ENCODE measurements at regions not wholly inside any gene's neighbourhood (a gene's known extent, or its start where the extent isn't known, plus 50 kb on each side); places are given as distances from the start of the nearest gene placed in this dataset.

- no peak overlapping the region for H3K4me3 ChIP-seq (ENCODE audit: severe bottlenecking)
- H3K27me3 ChIP-seq (ENCODE audit: insufficient read depth, poor library complexity, severe bottlenecking): no peaks in the 10 kb centered on the region
- H3K36me3 ChIP-seq (ENCODE audit: low read depth): no peaks in the 10 kb centered on the region
- H3K4me1 ChIP-seq (ENCODE audit: insufficient read depth, poor library complexity, severe bottlenecking): peaks cover 4% of the 10 kb centered on the region
- ATAC-seq (ENCODE audit: low read depth) (no peak), DNase-seq (ENCODE audit: low spot score) (no peak)
- TF ChIP-seq CTCF (IDR thresholded peaks at IDR 0.05; ENCODE audit: poor library complexity, severe bottlenecking): no peak
- H3K9me3 ChIP-seq (ENCODE audit: severe bottlenecking): no peaks in the 10 kb centered on the region
- H3K27ac ChIP-seq (ENCODE audit: poor library complexity, severe bottlenecking): no peak overlapping the region
Measured at GRCh38 chr3:181892848-181893247, 181.1 kb downstream of the SOX2 start.

- no peaks in the 10 kb centered on the region for H3K9me3 ChIP-seq (ENCODE audit: severe bottlenecking)
- TF ChIP-seq CTCF (IDR thresholded peaks at IDR 0.05; ENCODE audit: poor library complexity, severe bottlenecking): no peak
- H3K27ac ChIP-seq (ENCODE audit: poor library complexity, severe bottlenecking): no peak overlapping the region
- H3K27me3 ChIP-seq (ENCODE audit: insufficient read depth, poor library complexity, severe bottlenecking): no peaks in the 10 kb centered on the region
- ATAC-seq (ENCODE audit: low read depth) (no peak), DNase-seq (ENCODE audit: low spot score) (no peak)
- H3K36me3 ChIP-seq (ENCODE audit: low read depth): no peaks in the 10 kb centered on the region
- no peak overlapping the region for H3K4me3 ChIP-seq (ENCODE audit: severe bottlenecking)
- no peaks in the 10 kb centered on the region for H3K4me1 ChIP-seq (ENCODE audit: insufficient read depth, poor library complexity, severe bottlenecking)
Measured at GRCh38 chr3:181896605-181897004, 184.9 kb downstream of the SOX2 start.

GRCh38 chr3:181899702-181900101, 188.0 kb downstream of the SOX2 start:
- ATAC-seq (ENCODE audit: low read depth) (no peak), DNase-seq (ENCODE audit: low spot score) (no peak)
- no peak overlapping the region for H3K4me3 ChIP-seq (ENCODE audit: severe bottlenecking)
- H3K27ac ChIP-seq (ENCODE audit: poor library complexity, severe bottlenecking): no peak overlapping the region
- H3K4me1 ChIP-seq (ENCODE audit: insufficient read depth, poor library complexity, severe bottlenecking): no peaks in the 10 kb centered on the region
- TF ChIP-seq CTCF (IDR thresholded peaks at IDR 0.05; ENCODE audit: poor library complexity, severe bottlenecking): no peak
- H3K36me3 ChIP-seq (ENCODE audit: low read depth): no peaks in the 10 kb centered on the region
- H3K9me3 ChIP-seq (ENCODE audit: severe bottlenecking): no peaks in the 10 kb centered on the region
- no peaks in the 10 kb centered on the region for H3K27me3 ChIP-seq (ENCODE audit: insufficient read depth, poor library complexity, severe bottlenecking)

DNA sequence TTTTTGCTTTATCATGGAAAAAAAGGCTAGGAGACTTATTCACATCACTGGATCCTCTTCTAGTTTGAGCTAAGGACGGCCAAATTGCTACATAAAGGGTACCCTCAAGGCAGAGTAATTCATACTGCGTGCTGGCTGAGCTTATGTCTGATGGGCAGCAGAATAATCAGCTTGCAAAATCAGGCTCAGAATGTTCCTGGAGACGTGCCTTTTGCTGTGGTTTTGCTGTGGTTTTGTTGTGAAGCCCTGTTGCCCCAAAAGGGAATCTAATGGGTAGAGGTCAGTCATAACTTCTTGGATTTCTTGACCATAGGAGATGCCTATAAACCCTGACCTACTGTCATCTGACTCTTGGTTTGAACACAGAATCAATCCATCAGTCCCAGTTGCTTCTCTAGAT, 189.9 kb downstream of the SOX2 start:
- no peak for DNase-seq (ENCODE audit: low spot score)
- Histone ChIP-seq H3K9me3 (ENCODE audit: severe bottlenecking) (no peaks in the 10 kb centered on the region), H3K36me3 (ENCODE audit: low read depth) (no peaks in the 10 kb centered on the region), H3K27me3 (ENCODE audit: insufficient read depth, poor library complexity, severe bottlenecking) (no peaks in the 10 kb centered on the region), H3K27ac (ENCODE audit: poor library complexity, severe bottlenecking) (no peak overlapping the region), H3K4me3 (ENCODE audit: severe bottlenecking) (no peak overlapping the region), H3K4me1 (ENCODE audit: insufficient read depth, poor library complexity, severe bottlenecking) (no peaks in the 10 kb centered on the region)
- no peak for TF ChIP-seq CTCF (IDR thresholded peaks at IDR 0.05; ENCODE audit: poor library complexity, severe bottlenecking)
- ATAC-seq (ENCODE audit: low read depth): no peak

GRCh38 chr3:181906338-181906737, 194.6 kb downstream of the SOX2 start:
- no peak for ATAC-seq (ENCODE audit: low read depth)

More at GRCh38 chr3:181906338-181906737, 194.6 kb downstream of the SOX2 start:
- Histone ChIP-seq H3K27ac (ENCODE audit: poor library complexity, severe bottlenecking) (no peak overlapping the region), H3K27me3 (ENCODE audit: insufficient read depth, poor library complexity, severe bottlenecking) (no peaks in the 10 kb centered on the region), H3K4me3 (ENCODE audit: severe bottlenecking) (no peak overlapping the region), H3K9me3 (ENCODE audit: severe bottlenecking) (no peaks in the 10 kb centered on the region), H3K4me1 (ENCODE audit: insufficient read depth, poor library complexity, severe bottlenecking) (no peaks in the 10 kb centered on the region), H3K36me3 (ENCODE audit: low read depth) (no peaks in the 10 kb centered on the region)
- no peak for DNase-seq (ENCODE audit: low spot score)
- no peak for TF ChIP-seq CTCF (IDR thresholded peaks at IDR 0.05; ENCODE audit: poor library complexity, severe bottlenecking)

All from RWPE2 (cell line).